Fibroblast of upper back skin (primary cell): ENCODE measurements at regions not wholly inside any gene's neighbourhood (a gene's known extent, or its start where the extent isn't known, plus 50 kb on each side); places are given as distances from the start of the nearest gene placed in this dataset.
"Not testable (repeated sequence)": the region's sequence is repeated elsewhere in the genome, so short reads cannot be mapped to it uniquely, and the experiment has no call there.

Source experiments
- DNase-seq: peaks from one replicate; pipeline ENCODE4 v3.0.0-alpha.2; 2013

DNA sequence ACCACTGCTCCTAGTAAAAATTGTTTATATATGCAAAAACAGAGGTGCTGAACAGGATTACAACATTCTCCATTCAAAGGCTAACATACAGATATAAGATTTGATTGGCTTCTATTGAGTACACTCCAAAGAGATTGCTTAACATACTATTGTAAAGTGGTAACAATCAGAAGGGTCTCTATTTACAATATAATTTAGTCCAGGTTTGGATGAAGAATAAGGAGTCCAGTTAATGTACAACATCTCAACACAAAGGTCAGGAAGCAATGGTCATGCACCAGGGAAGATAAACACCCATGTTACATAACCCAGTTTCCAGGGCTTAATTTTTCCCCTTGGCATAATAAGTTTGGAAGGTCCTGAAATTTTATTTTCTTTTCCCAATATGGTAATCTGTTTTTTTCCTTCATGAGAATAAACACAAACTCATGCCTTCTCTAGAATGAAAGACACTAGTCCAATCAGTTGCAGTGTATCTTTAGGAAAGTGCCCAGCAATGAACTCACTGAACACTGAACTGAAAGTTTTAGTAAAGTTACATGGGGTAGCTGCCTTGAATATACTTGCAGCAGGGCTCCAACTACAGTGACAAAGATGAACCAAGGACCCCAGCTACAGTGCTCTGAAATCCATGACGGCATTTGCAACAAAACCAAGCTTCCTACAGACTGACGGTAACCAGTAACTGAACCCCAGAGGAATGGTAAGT lies 255.3 kb upstream of the GJE1 start:
- no peak for DNase-seq

DNA sequence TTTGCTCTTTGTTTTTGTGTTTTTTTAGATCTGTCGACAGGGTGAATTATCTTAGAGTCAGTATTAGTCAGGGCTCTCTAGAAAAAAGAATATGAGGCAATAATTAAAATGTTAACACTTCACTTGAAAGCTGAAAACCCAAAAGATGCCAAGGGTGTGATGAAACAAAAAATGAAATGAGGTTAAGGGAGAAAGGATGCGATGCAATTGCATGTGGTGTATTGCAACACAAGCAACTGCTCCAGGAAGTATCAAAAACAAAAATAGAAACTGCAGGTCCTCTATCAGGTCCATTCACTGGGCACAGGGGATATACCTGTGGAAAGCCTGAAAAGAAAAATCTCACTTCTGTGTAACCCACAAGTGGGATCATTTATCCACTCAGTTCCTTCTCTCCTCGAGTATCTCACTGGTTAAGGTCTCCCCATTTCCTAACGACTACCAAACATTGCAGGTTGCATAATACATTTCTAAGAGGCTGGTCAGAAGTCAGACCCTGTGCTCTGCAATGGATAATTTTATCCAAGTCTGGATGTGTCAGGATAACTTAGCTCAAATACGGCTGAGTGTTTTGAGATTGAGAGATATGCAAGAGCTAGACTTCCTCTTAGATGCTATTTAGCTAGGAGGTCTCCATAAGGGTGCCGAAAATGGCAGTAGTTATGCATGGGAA lies 257.7 kb upstream of the GJE1 start:
- peak; percentile 47 for DNase-seq

DNA sequence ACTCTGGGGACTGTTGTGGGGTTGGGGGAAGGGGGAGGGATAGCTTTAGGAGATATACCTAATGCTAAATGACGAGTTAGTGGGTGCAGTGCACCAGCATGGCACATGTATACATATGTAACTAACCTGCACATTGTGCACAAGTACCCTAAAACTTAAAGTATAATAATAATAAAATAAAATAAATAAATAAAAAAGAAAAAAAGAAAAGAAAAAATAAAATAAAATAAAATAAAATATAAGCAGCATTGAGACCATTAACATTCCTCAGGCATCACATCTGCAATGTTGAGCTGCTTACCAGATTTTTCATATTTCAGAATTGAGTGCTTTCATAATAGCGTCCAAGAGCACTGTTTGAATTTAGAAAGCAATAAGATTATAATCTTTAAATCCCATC lies 263.2 kb upstream of the GJE1 start:
- DNase-seq = not testable (repeated sequence)

DNA sequence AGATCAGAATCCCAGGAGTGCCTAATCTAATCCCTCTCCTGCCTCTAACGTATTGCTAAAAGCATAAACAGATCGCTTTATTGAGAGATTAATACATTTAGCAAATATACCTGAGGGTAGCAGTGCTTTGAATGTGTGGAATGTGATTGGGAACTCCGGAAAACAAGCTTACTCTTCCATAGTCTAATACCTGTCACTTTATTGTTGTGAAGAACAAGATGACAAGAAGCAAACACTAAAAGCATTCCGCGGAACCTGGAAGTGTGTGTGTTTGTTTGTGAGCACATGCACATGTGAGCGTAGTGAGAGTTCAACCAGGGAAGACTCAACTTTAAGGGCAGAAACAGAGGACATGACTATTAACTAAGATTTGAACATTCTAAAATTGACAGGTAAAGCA lies 265.0 kb upstream of the GJE1 start:
- DNase-seq = no peak

DNA sequence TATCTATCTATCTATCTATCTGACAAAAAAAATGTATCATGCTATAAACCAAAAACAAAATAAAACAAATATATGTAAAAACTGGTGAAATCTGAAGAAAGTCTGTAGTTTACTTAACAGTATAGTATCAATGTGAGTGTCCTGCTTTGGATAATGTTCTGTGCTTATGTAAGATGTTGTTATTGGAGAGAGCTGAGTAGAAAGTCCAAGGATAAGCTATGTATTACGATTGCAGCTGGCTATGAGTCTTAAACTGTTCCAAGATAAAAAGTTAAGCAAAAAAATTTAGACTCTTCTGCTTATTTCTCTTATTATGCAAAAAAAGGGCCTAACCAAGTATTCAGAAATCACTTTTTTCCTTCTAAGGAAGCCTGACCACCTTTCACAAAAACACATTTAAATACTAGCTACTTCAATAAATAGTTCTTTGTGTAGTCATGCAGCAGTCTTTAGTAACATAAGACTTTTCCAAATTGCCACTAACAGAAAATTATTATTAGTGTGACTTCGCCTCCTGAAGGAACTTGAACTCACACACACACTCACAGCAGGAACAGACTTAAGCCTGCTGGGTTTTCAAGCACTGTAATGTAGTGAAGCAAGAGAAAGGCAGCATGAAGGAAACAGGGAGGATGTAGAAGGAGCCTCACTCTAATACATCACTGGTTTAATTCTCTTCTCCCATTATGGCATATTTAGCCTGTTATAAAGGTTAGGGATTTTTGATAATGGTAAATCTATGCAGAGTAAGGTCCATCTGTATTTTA lies 265.8 kb upstream of the GJE1 start:
- no peak for DNase-seq

DNA sequence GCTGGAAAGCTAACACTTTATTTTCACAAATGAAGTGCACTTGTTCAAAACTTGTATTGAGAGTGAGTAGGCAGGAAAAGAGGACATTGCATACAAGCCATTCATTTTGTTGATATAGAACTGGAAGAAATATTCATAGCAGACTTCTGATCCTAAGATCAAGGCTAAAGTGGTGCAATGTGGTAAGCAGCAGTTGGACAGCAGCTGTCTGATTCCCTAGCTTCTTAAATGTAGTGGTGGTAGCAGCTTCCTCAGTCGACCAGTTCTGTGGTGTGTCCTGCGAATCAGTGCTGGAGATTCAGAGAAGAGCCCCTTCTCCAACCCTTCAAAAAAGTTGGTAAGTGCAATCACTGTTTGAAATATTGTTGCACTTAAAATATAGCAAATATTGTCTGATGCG lies 281.7 kb upstream of the GJE1 start:
- no peak for DNase-seq

DNA sequence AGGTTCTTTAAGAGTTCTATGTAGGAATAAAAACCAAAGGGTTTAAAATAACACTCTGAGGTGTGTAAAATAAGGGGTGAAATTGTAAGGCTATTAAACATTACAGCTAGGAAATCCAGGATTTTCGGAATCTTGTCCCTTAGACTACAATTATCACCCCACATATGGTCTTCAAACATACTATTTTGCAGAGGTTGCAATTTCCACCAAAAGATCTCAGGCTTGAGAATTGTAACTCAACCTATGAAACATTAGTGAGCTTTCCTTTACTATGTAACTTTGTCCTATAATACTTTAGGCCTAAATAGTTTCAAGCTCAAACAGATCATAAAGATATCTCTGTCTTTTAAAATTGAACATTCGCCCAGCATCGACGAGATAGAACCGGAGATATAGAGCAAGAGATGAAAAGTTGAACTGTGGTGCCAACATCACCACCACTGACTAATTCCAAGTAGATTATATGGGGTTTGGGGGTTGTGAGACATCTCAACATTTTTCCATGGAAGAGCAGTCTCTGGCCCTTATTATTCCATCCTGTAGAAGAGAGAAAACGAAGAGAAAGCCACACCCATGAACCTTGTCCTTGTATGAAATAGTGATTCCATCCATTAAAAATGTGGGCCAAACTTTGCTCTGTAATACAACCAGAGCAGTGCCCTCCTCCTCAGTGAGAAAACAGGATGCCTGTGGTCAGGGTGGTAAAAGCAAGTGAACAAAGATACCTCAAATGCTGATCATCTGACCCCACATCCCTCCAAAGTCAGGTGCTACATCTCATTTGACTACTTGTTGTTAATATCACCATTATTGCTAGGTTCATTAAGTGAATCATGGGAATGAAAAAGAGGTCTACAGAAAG lies 284.5 kb upstream of the GJE1 start:
- DNase-seq = no peak

DNA sequence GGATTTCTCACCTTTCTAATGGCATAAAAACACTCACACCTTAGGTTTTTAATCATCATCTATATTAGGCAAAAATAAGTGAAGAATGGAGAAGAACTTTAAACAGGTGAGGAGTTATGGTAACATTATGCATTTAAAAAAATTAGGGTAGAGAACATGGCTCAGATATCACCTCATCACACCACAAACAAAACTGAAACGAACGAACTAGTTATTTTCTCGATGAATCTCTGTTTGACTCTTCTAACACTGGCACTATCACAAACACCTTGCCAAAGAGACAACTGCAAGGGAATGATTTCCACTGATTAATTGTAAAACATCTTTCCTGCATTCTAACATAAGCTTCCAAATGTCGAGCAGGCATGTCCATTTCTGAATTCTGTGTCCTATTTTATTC lies 286.1 kb upstream of the GJE1 start:
- DNase-seq = no peak

DNA sequence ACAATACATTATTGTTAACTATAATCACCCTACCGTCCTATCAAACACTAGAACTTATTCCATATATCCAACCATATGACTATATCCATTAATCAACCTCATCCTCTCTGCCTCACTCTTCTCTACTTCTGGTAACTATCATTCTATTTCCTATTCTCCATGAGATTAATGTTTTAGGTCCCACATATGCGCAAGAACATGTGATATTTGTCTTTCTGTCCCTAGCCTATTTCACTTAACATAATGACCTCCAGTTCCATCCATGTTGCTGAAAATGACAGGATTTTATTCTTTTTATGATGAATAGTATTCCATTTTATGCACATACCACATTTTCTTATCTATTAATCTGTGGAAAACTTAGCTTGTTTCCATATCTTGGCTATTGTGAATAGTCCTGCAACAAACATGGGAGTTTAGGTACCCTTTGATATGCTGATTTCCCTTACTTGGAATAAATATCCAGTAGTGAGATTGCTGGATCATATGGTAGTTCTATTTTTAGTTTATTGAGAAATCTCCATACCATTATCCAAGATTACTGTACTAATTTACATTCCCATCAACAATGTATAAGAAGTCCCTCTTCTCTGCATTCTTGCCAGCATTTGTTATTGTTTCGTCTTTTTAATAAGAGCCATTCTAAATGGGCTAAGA lies 289.4 kb upstream of the GJE1 start:
- no peak for DNase-seq

DNA sequence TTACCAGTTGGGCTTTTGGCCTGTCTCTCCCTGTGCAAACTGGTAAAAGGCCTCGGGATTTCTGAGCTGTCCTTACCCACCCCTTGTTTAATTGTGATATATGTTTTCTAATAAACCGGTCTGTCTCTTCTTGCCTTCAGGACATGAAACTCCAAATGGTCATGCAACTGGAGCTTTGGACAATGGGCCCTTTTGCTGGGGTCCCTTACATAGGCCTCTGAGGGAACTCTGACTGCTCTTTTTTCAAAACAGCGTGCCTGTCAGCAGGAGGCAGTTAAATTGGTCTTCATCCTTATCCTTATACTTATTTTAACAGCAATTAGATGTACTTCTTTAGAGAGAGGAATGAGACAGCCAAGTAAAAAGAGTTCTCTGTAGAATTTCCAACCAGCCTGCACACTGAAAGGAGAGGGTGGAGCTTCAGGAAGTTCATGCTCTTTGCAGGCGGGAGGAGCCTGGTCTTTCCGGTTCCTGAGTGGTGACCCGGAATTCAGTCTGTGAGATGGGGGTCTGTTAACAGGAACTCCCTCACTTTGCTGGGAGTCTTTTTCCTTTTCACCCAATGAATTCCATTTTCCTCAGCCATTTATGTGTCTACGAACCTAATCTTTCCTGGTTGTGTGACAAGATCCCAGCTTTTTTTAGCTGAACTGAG lies 299.6 kb upstream of the GJE1 start:
- no peak for DNase-seq

DNA sequence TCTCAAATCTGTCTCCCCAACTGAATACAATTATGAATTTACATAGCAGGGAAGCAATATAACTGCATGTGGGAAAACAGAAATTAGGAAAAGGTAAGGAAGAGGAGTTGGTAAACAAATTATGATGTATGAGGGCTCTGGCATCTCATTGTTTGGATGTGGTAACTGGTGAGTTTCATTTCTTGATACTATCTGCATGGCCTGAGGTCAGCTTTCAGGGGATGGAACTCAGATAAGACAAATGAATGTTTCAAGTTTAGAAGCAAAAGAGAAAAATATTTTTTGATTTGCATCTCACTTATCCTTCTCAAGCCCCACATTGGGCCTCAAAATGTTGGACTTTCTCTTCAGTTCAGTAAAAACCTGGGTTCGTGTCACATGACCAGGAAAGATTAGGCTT lies 302.2 kb upstream of the GJE1 start:
- no peak for DNase-seq

DNA sequence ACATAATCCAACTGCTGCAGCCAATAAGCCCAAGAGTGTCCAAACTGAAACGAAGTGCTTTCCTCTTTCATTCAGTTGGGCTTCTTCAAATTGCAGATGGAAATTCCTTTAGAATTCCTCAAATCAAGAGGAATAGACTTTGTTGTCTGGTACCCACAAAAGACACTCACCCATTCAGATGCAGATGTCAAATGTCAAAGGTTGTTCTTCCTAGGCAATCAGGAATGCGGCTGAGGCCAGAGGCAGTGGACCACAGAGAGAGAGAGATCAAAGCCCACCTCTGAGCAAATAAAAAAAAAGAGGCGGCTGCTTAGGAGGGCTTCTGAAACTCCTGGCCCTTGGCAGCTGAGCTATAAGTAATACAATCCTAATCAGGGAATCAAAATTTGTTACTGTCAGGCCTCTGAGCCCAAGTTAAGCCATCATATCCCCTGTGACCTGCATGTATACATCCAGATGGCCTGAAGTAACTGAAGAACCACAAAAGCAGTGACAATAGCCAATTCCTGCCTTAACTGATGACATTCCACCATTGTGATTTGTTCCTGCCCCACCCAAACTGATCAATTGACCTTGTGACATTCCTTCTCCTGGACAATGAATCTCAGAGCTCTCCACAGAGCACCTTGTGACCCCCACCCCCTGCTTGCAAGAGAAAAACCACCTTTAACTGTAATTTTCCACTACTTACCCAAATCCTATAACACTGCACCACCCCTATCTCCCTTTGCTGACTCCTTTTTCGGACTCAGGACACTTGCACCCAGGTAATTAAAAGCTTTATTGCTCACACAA lies 303.0 kb upstream of the GJE1 start:
- no peak for DNase-seq

DNA sequence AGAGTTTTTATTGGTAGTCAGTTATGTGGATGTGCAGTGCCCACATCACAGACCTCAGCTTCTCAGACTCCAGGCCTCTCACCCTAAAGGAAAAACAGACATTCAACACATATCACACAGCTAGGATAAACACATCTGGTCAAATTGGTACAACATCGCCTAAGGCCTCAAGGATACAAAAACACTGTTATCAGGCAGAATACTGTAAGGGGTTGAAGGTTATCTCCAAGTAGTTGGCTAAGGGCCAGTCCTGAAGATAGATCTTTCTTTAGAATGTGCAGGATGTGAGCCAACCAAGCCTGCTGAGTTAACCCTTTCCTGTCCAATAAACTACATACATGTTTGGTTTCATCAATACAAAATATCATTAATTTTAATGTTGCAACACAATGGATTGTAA lies 308.4 kb upstream of the GJE1 start:
- no peak for DNase-seq

DNA sequence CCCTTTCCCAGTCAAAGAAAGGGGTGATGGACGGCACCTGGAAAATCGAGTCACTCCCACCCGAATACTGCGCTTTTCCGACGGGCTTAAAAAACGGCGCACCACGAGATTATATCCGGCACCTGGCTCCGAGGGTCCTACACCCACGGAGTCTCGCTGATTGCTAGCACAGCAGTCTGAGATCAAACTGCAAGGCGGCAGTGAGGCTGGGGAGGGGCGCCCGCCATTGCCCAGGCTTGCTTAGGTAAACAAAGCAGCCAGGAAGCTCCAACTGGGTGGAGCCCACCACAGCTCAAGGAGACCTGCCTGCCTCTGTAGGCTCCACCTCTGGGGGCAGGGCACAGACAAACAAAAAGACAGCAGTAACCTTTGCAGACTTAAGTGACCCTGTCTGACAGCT lies 317.7 kb upstream of the GJE1 start:
- DNase-seq = not testable (repeated sequence)

DNA sequence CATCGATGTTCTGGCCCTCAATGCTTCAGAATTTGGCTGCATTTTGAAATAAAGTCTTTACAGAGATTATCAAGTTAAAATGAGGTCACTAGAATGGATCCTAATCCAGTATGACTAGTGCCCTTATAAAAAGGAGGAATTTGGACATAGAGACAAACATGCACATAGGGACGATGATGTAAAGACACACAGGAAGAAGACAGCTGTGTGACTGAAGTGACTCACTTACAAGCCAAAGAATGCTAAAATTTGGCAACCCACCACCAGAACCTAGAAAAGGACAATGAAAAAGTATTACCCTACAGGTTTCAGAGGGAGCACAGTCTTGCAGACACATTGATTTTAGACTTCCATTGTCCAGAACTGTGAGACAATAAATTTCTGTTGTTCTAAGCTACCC lies 322.8 kb upstream of the GJE1 start:
- peak; percentile 12 for DNase-seq

DNA sequence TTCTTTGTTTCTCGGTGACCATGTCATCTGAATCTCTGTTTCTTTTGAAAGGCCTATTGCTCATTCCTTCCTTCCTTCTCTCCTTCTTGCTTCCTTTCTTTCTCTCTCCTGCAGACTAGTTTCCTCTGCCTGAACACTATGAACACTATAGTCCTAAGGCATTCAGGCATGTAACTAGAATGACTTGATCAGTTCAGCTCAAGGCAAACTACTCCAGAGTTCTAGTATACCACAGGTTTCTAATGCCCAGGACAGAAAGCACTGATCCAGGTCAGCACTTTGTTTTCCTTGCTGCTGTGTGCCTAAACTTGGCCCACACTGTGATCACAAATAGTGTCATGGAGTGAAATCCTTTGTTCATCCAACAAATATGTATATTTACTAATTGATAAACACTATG lies 324.1 kb upstream of the GJE1 start:
- no peak for DNase-seq

DNA sequence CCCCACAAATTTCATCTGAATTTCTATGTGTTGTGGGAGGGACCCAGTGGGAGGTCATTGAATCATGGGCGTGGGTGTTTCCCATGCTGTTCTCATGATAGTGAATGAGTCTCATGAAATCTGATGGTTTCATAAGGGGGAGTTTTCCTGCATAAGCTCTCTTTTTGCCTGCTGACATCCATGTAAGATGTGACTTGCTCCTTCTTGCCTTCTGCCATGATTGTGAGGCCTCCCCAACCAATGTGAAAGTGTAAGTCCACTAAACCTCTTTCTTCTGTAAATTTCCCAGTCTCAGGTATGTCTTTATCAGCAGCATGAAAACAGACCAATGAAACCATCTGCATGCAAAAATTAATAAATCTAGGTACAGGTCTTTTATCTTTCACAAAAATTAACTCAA lies 331.8 kb upstream of the GJE1 start:
- DNase-seq = not testable (repeated sequence)

DNA sequence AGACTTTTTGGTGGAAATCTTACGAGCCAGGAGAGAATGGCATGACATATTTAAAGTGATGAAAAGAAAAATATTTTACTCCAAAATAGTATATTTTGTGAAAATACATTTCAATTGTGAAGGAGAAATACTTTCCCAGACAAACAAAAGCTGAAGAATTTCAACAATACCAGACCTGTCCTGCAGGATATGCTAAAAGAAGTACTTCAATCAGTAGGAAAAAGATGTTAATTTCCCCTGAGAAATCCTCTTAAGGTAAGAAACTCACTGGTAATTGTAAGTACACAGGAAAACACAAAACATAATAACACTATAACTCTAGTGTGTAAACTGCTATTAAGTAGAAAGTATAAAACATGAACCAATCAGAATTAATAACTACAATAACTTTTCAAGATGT lies 341.8 kb upstream of the GJE1 start:
- no peak for DNase-seq

DNA sequence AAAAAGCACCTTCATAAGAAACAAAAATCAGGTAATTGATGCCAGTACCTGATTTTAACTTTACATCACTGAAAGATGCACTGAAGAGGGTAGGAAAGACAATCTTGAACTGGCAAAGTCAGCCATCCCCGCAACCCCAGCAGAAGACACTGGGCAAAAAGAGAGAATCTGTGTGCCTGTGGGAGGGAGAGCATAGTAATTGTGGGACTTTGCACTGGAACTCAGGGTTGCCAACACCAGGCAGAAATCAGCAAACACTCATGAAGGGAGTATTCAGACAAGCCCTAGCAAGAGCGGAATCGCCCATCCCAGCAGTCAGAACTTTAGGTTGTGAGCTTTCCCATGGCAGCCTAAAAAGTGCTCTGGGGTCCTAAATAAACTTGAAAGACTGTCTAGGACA lies 344.6 kb upstream of the GJE1 start:
- DNase-seq = no peak

DNA sequence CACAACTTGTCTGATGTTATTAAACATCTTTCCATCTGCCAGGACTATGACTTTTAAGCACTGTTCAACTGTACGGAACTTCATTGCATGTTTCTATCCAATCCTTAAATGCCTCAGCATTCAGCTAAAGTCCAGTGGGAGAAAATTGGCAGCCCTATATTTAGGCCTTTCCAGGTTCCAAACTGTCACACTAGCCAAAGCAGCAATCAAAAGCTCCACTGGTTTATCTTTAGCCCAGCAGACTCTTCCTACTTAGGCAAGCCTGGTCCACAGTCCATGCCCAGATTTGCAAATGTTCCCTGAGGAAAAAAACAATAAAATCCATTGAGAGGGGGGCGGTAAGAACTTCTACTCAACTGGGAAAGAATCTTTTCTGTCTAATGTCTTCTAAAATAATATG lies 349.1 kb upstream of the GJE1 start:
- DNase-seq = no peak

DNA sequence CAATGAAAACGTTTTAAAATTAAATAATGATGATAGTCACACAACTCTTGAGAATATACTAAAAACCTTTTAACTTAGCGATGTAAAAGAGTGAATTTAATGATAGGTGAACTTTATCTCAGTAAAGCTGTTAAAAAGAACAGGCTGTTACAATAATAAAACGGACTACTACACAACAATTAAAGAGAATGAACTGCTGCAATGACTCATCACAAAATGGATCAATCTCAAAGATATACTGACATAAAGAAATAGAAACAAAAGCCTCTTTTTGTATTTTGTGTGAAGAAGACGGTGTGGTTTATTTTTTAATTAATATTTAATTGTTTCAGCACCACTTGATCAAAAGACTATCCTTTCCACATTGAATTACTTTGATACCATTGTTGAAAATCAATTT lies 352.4 kb upstream of the GJE1 start:
- no peak for DNase-seq
